HL-60 (cell line): ENCODE measurements at regions not wholly inside any gene's neighbourhood (a gene's known extent, or its start where the extent isn't known, plus 50 kb on each side); places are given as distances from the start of the nearest gene placed in this dataset.

Source experiments
- CTCF ChIP-seq: IDR thresholded peaks from one replicate; pipeline ENCODE4 v1.5.1; 2011; ENCODE audit warnings: low read length, control low read depth, inconsistent platforms; ENCODE audit not compliant: insufficient read depth
- POLR2AphosphoS5 ChIP-seq: IDR thresholded peaks from 2 replicates; pipeline ENCODE4 v1.6.1; 2012; ENCODE audit warnings: low read depth

DNA sequence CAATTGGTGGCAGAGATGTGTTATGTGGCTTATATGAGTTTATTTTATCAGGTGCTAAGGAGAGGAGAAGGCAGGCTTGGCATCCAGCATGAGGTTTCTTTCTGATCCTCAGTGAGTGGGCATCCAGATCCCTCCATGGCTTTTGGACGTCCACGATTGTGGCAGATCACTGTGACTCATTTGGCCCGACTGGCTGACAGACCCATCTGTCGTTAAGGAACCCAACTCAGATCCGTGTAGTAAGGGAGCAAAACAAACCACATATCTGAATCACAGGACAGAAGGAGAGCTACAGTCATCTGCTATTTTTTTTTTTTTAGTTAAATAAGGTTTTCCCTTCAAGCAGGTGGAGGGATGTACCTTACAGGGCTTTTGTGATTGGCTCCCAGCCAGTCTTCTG lies 197.0 kb upstream of the KCNH8 start:
- no peak for TF ChIP-seq CTCF
- no peak for TF ChIP-seq POLR2AphosphoS5
